ENCODE measurements at regions not wholly inside any gene's neighbourhood (a gene's known extent, or its start where the extent isn't known, plus 50 kb on each side); places are given as distances from the start of the nearest gene placed in this dataset.

- TF ChIP-seq CTCF (conservative IDR thresholded peaks at IDR 0.05; ENCODE audit: low read length) = no peak
- TF ChIP-seq EZH2phosphoT487 (IDR thresholded peaks at IDR 0.05; ENCODE audit: borderline replicate concordance) = no peak
Observed at GRCh38 chr1:86239894-86240293, 83.3 kb upstream of the COL24A1 start.

Data from Loucy (cell line).